Activated B cell treated with CpG ODN at 0.5 μM for 24 hours (primary cell): ENCODE measurements at regions not wholly inside any gene's neighbourhood (a gene's known extent, or its start where the extent isn't known, plus 50 kb on each side); places are given as distances from the start of the nearest gene placed in this dataset.

Source experiments
- ATAC-seq: fragments of 200-7000 bp; cut with Tn5 transposase; one replicate; pipeline ENCODE4 v1.10.0; 2021; ENCODE audit warnings: low read depth, mild to moderate bottlenecking, moderate library complexity
- CTCF ChIA-PET: fragments of 350-600 bp; sonication (Branson Sonifier 250); formaldehyde crosslinking; loops from one replicate; lab custom pipeline; 2021; ENCODE audit warnings: antibody characterized with exemption; lab: Charles Lee
- POLR2A ChIA-PET: fragments of 350-600 bp; sonication (Branson Sonifier 250); formaldehyde crosslinking; loops from one replicate; lab custom pipeline; 2021; ENCODE audit warnings: antibody characterized with exemption; lab: Charles Lee
- DNase-seq: peaks from one replicate; pipeline ENCODE4 v3.0.0; 2022
- H3K27ac Mint-ChIP-seq: one replicate; pipeline ENCODE4 v1.8.0; 2020; ENCODE audit warnings: mixed read lengths
- H3K27me3 Mint-ChIP-seq: one replicate; pipeline ENCODE4 v1.8.0; 2021; ENCODE audit warnings: mixed read lengths
- H3K36me3 Mint-ChIP-seq: one replicate; pipeline ENCODE4 v1.8.0; 2021; ENCODE audit warnings: low read depth, mixed read lengths
- H3K4me1 Mint-ChIP-seq: one replicate; pipeline ENCODE4 v1.8.0; 2021; ENCODE audit warnings: mixed read lengths
- H3K4me3 Mint-ChIP-seq: one replicate; pipeline ENCODE4 v1.8.0; 2020; ENCODE audit warnings: mild to moderate bottlenecking, mixed read lengths
- H3K9me3 Mint-ChIP-seq: one replicate; pipeline ENCODE4 v1.8.0; 2020; ENCODE audit warnings: mixed read lengths
- CTCF ChIP-seq: fragments of 200-600 bp; IDR thresholded peaks from one replicate; pipeline ENCODE4 v1.8.0; 2022; ENCODE audit warnings: antibody characterized with exemption, mild to moderate bottlenecking
- intact Hi-C: fragments of 100-400 bp; cut with micrococcal nuclease; formaldehyde crosslinking; loops from one replicate; pipeline ENCODE4 v1.15.1; 2024

- no peaks in the 10 kb centered on the region for H3K36me3 Mint-ChIP-seq
- ATAC-seq (no peak), DNase-seq (no peak)
- H3K4me3 Mint-ChIP-seq = no peak overlapping the region
- no peaks in the 10 kb centered on the region for H3K9me3 Mint-ChIP-seq
- intact Hi-C loops = no loop called here
- ChIA-PET POLR2A (no interaction called here), CTCF (no interaction called here)
- H3K4me1 Mint-ChIP-seq = no peaks in the 10 kb centered on the region
- no peak overlapping the region for H3K27ac Mint-ChIP-seq
- H3K27me3 Mint-ChIP-seq = peaks cover 7% of the 10 kb centered on the region
- no peak for TF ChIP-seq CTCF
Measured at GRCh38 chr13:78712831-78713230, 53.9 kb upstream of the OBI1 start.

- Mint-ChIP-seq H3K27ac (no peak overlapping the region), H3K27me3 (peaks cover 7% of the 10 kb centered on the region), H3K36me3 (no peaks in the 10 kb centered on the region), H3K4me1 (no peaks in the 10 kb centered on the region), H3K4me3 (no peak overlapping the region), H3K9me3 (no peaks in the 10 kb centered on the region)
- ChIA-PET CTCF (no interaction called here), POLR2A (no interaction called here)
- no peak for TF ChIP-seq CTCF
- intact Hi-C loops = no loop called here
- DNase-seq (no peak), ATAC-seq (no peak)
Measured at GRCh38 chr13:78709028-78709427, 50.1 kb upstream of the OBI1 start.
